Ascending aorta (tissue), 2 donors: ENCODE measurements at regions not wholly inside any gene's neighbourhood (a gene's known extent, or its start where the extent isn't known, plus 50 kb on each side); places are given as distances from the start of the nearest gene placed in this dataset.

Source experiments
- DNase-seq, 2 donors: peaks; one replicate each; pipeline ENCODE4 v3.0.0-alpha.2; 2019; ENCODE audit warnings: low spot score in 2 of 2
- H3K27ac ChIP-seq, 2 donors: fragments of 200-600 bp; sonication (generic); one replicate each; pipeline ENCODE4 v1.5.1; 2016 to 2017; ENCODE audit warnings: mild to moderate bottlenecking in 1 of 2
- H3K27me3 ChIP-seq: fragments of 200-600 bp; sonication (generic); one replicate; pipeline ENCODE4 v1.5.1; 2017
- H3K36me3 ChIP-seq, 2 donors: fragments of 200-600 bp; sonication (generic); one replicate each; pipeline ENCODE4 v1.5.1; 2016
- H3K4me1 ChIP-seq, 2 donors: fragments of 200-600 bp; sonication (generic); one replicate each; pipeline ENCODE4 v1.5.1; 2016 to 2017; ENCODE audit warnings: mild to moderate bottlenecking in 1 of 2
- H3K4me3 ChIP-seq, 2 donors: fragments of 200-600 bp; sonication (generic); one replicate each; pipeline ENCODE4 v1.5.1; 2016 to 2017; ENCODE audit warnings: mild to moderate bottlenecking in 1 of 2
- H3K9me3 ChIP-seq, 2 donors: fragments of 200-600 bp; sonication (generic); one replicate each; pipeline ENCODE4 v1.5.1; 2016
- intact Hi-C: fragments of 100-400 bp; cut with DNase I; formaldehyde crosslinking; loops from one replicate; pipeline ENCODE4 v1.15.1; 2023
- TF ChIP-seq, protein P1 (sequence below), 3 experiments: fragments of 200-600 bp in 2 of 3; fragments of 450-650 bp in 1 of 3; sonication (generic) in 2 of 3; IDR thresholded peaks; one replicate each; pipeline ENCODE4 v1.5.1; 2016 to 2019; ENCODE audit warnings: antibody characterized with exemption in 3 of 3, mild to moderate bottlenecking in 1 of 3, moderate library complexity in 1 of 3

DNA sequence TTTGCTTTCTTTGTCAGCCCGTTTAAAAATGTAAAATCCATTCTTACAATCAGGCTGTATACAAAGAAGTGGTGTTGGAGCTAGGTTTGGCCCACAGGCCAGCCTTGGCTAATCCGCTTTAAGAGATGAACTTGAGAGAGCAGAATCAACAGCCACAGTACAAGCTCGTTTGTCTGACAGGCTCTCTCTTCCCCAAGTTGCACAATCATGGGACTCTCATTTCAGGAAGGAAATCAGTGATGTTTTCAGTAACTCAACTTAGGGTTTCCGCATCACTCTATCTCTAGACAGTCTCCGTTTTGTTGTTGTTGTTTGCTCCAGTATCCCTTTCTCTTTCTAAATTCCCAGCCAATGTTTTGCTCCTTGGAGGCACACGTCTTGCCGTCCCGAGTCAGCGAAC, 582.0 kb upstream of the MKI67 start:
- no peaks in the 10 kb centered on the region for H3K27me3 ChIP-seq
- no peaks in the 10 kb centered on the region for H3K4me1 ChIP-seq
- TF ChIP-seq, protein P1, sequence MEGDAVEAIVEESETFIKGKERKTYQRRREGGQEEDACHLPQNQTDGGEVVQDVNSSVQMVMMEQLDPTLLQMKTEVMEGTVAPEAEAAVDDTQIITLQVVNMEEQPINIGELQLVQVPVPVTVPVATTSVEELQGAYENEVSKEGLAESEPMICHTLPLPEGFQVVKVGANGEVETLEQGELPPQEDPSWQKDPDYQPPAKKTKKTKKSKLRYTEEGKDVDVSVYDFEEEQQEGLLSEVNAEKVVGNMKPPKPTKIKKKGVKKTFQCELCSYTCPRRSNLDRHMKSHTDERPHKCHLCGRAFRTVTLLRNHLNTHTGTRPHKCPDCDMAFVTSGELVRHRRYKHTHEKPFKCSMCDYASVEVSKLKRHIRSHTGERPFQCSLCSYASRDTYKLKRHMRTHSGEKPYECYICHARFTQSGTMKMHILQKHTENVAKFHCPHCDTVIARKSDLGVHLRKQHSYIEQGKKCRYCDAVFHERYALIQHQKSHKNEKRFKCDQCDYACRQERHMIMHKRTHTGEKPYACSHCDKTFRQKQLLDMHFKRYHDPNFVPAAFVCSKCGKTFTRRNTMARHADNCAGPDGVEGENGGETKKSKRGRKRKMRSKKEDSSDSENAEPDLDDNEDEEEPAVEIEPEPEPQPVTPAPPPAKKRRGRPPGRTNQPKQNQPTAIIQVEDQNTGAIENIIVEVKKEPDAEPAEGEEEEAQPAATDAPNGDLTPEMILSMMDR (IDR thresholded peaks at IDR 0.05), result no peak
- no peaks in the 10 kb centered on the region for H3K36me3 ChIP-seq
- H3K9me3 ChIP-seq, result no peaks in the 10 kb centered on the region
- H3K4me3 ChIP-seq, result no peak overlapping the region
- intact Hi-C loops, result no loop called here
- no peak overlapping the region for H3K27ac ChIP-seq
- no peak for DNase-seq

DNA sequence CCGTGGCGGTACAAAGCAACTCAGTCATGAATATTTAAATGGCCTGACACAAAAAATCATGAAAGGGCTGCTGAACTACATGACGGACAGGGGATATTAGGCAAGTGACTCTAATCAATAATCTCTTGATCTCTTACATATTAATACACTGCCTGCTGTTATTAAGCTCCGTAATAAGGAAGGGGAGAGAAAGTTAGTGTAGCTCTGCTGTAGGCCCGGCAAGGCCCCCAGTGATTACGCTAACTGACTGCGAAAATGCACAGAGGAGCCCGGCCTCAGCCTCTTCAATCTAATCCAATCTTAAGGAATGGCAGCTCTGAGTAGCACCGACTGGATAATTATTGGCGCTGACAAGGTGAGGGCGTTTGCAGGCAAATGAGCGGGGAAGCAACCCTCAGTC, 583.5 kb upstream of the MKI67 start:
- Histone ChIP-seq H3K36me3 (no peaks in the 10 kb centered on the region), H3K27ac (no peak overlapping the region), H3K4me3 (no peak overlapping the region), H3K27me3 (no peaks in the 10 kb centered on the region), H3K4me1 (no peaks in the 10 kb centered on the region), H3K9me3 (no peaks in the 10 kb centered on the region)
- TF ChIP-seq, protein P1 (IDR thresholded peaks at IDR 0.05), result no peak
- intact Hi-C loops, result no loop called here
- no peak for DNase-seq

DNA sequence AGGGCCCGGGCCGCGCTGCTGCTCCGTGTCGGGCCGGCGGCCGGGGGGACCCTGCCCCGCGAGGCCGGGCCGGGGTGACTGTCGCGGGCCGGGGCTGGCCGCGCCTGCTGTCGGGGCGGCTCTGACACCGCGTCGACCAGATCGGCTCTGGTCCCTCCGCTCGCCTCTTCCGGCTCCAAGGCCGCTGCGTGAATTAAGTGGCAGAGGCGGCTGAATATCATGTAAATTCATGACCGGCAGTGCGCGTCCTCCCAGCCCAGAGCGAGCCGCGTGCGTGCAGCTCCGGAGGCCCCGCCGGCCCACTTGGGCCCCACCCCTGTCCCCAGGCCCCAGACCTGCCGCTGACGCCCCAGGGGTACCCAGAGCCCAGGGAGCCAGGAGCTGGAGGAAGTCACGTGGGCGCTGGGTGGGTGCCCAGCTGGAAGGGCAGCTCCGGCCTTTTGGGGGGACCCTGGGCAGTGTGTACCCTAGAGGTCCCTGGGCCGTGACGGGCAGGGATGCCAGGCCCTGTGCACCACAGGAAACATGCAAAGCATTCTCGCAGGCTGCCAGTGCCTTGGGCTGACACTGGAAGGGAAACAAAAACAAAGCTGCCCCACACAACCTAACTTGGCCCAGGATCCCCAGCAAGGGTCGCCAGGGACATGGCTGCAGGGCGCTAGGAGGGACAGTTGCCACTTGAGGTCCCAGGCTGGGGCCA, 584.0 kb upstream of the MKI67 start:
- intact Hi-C loops, result no loop called here
- no peaks in the 10 kb centered on the region for H3K36me3 ChIP-seq
- H3K27me3 ChIP-seq, result no peaks in the 10 kb centered on the region
- H3K27ac ChIP-seq, result no peak overlapping the region
- no peaks in the 10 kb centered on the region for H3K4me1 ChIP-seq
- no peak for DNase-seq
- H3K9me3 ChIP-seq, result no peaks in the 10 kb centered on the region
- TF ChIP-seq, protein P1 (IDR thresholded peaks at IDR 0.05), result no peak
- no peak overlapping the region for H3K4me3 ChIP-seq

DNA sequence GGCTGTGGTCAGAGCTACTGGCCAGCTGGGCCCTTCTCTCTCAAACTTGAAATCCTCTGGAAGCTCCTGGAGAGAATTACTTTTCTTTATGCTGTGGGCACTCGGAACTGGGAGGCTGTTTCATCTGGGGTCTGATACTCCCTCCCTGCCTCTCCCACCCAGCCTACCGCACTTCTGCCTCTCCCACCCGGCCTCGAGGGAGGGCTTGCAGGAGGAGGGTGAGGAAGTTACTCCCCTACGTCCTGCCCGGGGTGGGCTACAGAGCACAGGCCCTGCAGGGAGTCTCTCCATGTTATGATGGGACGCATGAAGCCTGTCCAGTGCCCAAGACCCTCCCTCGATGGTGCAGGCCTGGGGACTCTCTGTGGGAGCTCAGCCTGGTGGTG, 584.6 kb upstream of the MKI67 start:
- H3K27ac ChIP-seq, result no peak overlapping the region
- H3K4me3 ChIP-seq, result no peak overlapping the region
- no peaks in the 10 kb centered on the region for H3K4me1 ChIP-seq
- TF ChIP-seq, protein P1 (IDR thresholded peaks at IDR 0.05), result no peak
- intact Hi-C loops, result no loop called here
- H3K27me3 ChIP-seq, result no peaks in the 10 kb centered on the region
- no peaks in the 10 kb centered on the region for H3K9me3 ChIP-seq
- no peak for DNase-seq
- no peaks in the 10 kb centered on the region for H3K36me3 ChIP-seq

DNA sequence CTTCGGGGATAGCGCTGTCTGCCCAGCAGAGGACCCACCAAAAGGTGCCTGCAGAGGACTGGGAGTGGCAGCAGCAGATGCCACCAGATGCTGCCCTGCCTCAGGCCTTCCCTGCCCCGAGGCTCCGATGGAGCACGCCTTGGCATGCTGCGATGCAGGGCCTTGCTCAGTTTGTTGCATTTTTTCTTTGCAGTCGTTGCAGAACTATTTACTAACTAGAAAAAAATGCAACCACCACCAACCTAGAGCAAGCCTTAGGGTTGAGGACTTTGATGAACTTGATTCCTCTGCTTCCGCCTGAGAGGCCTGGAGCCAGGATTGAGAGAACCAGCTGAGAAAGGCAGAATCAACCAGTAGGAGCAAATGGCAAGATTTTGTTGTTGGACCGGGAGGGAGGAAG, 585.6 kb upstream of the MKI67 start:
- Histone ChIP-seq H3K9me3 (no peaks in the 10 kb centered on the region), H3K36me3 (no peaks in the 10 kb centered on the region), H3K4me3 (no peak overlapping the region), H3K27ac (no peak overlapping the region), H3K4me1 (no peaks in the 10 kb centered on the region), H3K27me3 (no peaks in the 10 kb centered on the region)
- no peak for DNase-seq
- TF ChIP-seq, protein P1 (IDR thresholded peaks at IDR 0.05), result no peak
- intact Hi-C loops, result no loop called here
